Keratinocyte (primary cell): ENCODE measurements at regions not wholly inside any gene's neighbourhood (a gene's known extent, or its start where the extent isn't known, plus 50 kb on each side); places are given as distances from the start of the nearest gene placed in this dataset.

Source experiments
- DNase-seq: peaks from one replicate; pipeline ENCODE4 v3.0.0-alpha.2; 2011; ENCODE audit warnings: low read depth, missing footprints, low spot score
- FAIRE-seq: peaks from 2 replicates; lab custom pipeline; 2011; peaks lifted over from hg19 to GRCh38; lab: Jason Lieb, UNC
- H2AFZ ChIP-seq: 2 replicates; pipeline ENCODE4 v1.6.0; 2012; ENCODE audit warnings: low read length, control low read depth, inconsistent platforms; ENCODE audit not compliant: control insufficient read depth
- H3K27ac ChIP-seq: 2 replicates; pipeline ENCODE4 v1.5.1; 2011; ENCODE audit warnings: low read length; ENCODE audit not compliant: control insufficient read depth, insufficient read depth
- H3K27me3 ChIP-seq: 3 replicates; pipeline ENCODE4 v1.6.0; 2011; ENCODE audit warnings: low read length; ENCODE audit not compliant: control insufficient read depth, insufficient read depth; ENCODE audit errors: extremely low read depth
- H3K36me3 ChIP-seq, 2 experiments: 2 replicates in 1 of 2; 3 replicates in 1 of 2; pipeline ENCODE4 v1.5.1; 2011; ENCODE audit warnings: low read length in 2 of 2, mild to moderate bottlenecking in 1 of 2; ENCODE audit not compliant: control insufficient read depth in 2 of 2, insufficient read depth in 2 of 2; ENCODE audit errors: extremely low read depth in 1 of 2
- H3K4me1 ChIP-seq: 3 replicates; pipeline ENCODE4 v1.5.1; 2011; ENCODE audit warnings: low read length; ENCODE audit not compliant: control insufficient read depth, insufficient read depth; ENCODE audit errors: extremely low read depth
- H3K4me2 ChIP-seq: 3 replicates; pipeline ENCODE4 v1.6.0; 2011; ENCODE audit warnings: low read depth, low read length; ENCODE audit not compliant: control insufficient read depth, insufficient read depth; ENCODE audit errors: extremely low read depth
- H3K4me3 ChIP-seq, 3 experiments: fragments of 200-600 bp in 1 of 3; sonication (generic) in 1 of 3; 2 replicates in 2 of 3; 3 replicates in 1 of 3; pipeline ENCODE4 v1.5.1; 2011 to 2016; ENCODE audit warnings: low read length in 3 of 3, mild to moderate bottlenecking in 3 of 3, control low read depth in 2 of 3, inconsistent platforms in 1 of 3, low read depth in 1 of 3, mixed read lengths in 1 of 3, mixed run types in 1 of 3, moderate library complexity in 1 of 3; ENCODE audit not compliant: control insufficient read depth in 2 of 3, insufficient read depth in 2 of 3; ENCODE audit errors: extremely low read depth in 1 of 3
- H3K79me2 ChIP-seq: 2 replicates; pipeline ENCODE4 v1.6.0; 2012; ENCODE audit warnings: low read length; ENCODE audit not compliant: control insufficient read depth, insufficient read depth
- H3K9ac ChIP-seq: 3 replicates; pipeline ENCODE4 v1.6.0; 2011; ENCODE audit warnings: low read length; ENCODE audit not compliant: control insufficient read depth, insufficient read depth; ENCODE audit errors: extremely low read depth
- H3K9me1 ChIP-seq: 3 replicates; pipeline ENCODE4 v1.6.0; 2011; ENCODE audit warnings: low read length; ENCODE audit not compliant: control insufficient read depth, insufficient read depth; ENCODE audit errors: extremely low read depth
- H3K9me3 ChIP-seq: 2 replicates; pipeline ENCODE4 v1.5.1; 2012; ENCODE audit warnings: low read depth, low read length; ENCODE audit not compliant: control insufficient read depth
- H4K20me1 ChIP-seq: 3 replicates; pipeline ENCODE4 v1.6.0; 2011; ENCODE audit warnings: low read length; ENCODE audit not compliant: control insufficient read depth, insufficient read depth; ENCODE audit errors: extremely low read depth
- CTCF ChIP-seq, 3 experiments: IDR thresholded peaks in 1 of 3; conservative IDR thresholded peaks in 1 of 3; optimal IDR thresholded peaks in 1 of 3; 2 replicates in 2 of 3; 3 replicates in 1 of 3; pipeline versions ENCODE3 to v1.5.1; 2011; ENCODE audit warnings: low read length in 3 of 3, mild to moderate bottlenecking in 3 of 3, moderate library complexity in 2 of 3, control low read depth in 1 of 3, inconsistent platforms in 1 of 3; ENCODE audit not compliant: insufficient read depth in 2 of 3; ENCODE audit errors: extremely low read depth in 1 of 3
- EZH2 ChIP-seq: IDR thresholded peaks from one replicate; pipeline ENCODE4 v1.6.1; 2012; ENCODE audit warnings: inconsistent platforms, mild to moderate bottlenecking, low read length, moderate library complexity
- dilution Hi-C: fragments of 300-500 bp; cut with MboI; formaldehyde crosslinking; loops from one replicate; pipeline ENCODE4 v1.7.0; 2020; ENCODE audit warnings: low sequenced_read_pairs; ENCODE audit not compliant: extremely low pct_ligation_motif_present

- Histone ChIP-seq H3K9me3 (no peaks in the 10 kb centered on the region), H3K9ac (no peak overlapping the region), H3K36me3 (no peaks in the 10 kb centered on the region), H4K20me1 (no peaks in the 10 kb centered on the region), H3K79me2 (no peaks in the 10 kb centered on the region), H3K4me1 (no peaks in the 10 kb centered on the region), H3K4me3 (no peak overlapping the region), H3K27me3 (no peaks in the 10 kb centered on the region), H2AFZ (no peak overlapping the region), H3K9me1 (no peaks in the 10 kb centered on the region), H3K27ac (no peak overlapping the region), H3K4me2 (no peak overlapping the region)
- no peak for FAIRE-seq
- TF ChIP-seq EZH2: no peak
- TF ChIP-seq CTCF (optimal IDR thresholded peaks at IDR 0.05 in 1 of 3, IDR thresholded peaks at IDR 0.05 in 1 of 3, conservative IDR thresholded peaks at IDR 0.05 in 1 of 3; ENCODE audit: extremely low read depth in 1 of 3, insufficient read depth in 2 of 3, low read length in 3 of 3): no peak
- no peak for DNase-seq
- dilution Hi-C loops: no loop called here
Measured at GRCh38 chrX:87397103-87397886, 120.3 kb upstream of the KLHL4 start.

- no peak for FAIRE-seq
- TF ChIP-seq EZH2 (no peak), CTCF (optimal IDR thresholded peaks at IDR 0.05 in 1 of 3, IDR thresholded peaks at IDR 0.05 in 1 of 3, conservative IDR thresholded peaks at IDR 0.05 in 1 of 3; ENCODE audit: extremely low read depth in 1 of 3, insufficient read depth in 2 of 3, low read length in 3 of 3) (no peak)
- Histone ChIP-seq H3K9me1 (no peaks in the 10 kb centered on the region), H3K9ac (no peak overlapping the region), H3K9me3 (no peaks in the 10 kb centered on the region), H3K4me3 (no peak overlapping the region), H4K20me1 (no peaks in the 10 kb centered on the region), H3K4me2 (no peak overlapping the region), H3K36me3 (no peaks in the 10 kb centered on the region), H3K27ac (no peak overlapping the region), H2AFZ (no peak overlapping the region), H3K4me1 (no peaks in the 10 kb centered on the region), H3K79me2 (no peaks in the 10 kb centered on the region), H3K27me3 (no peaks in the 10 kb centered on the region)
- no peak for DNase-seq
- dilution Hi-C loops: no loop called here
Measured at GRCh38 chrX:87402256-87402655, 115.3 kb upstream of the KLHL4 start.
